CD4-positive, alpha-beta T cell treated with Interleukin-10 for 1 hour (primary cell): ENCODE measurements at regions not wholly inside any gene's neighbourhood (a gene's known extent, or its start where the extent isn't known, plus 50 kb on each side); places are given as distances from the start of the nearest gene placed in this dataset.

ENCODE experiments used
- DNase-seq: peaks from one replicate; pipeline ENCODE4 v3.0.0-alpha.2; 2020

- DNase-seq = no peak
Measured at GRCh38 chr10:31580646-31581045, 261.6 kb downstream of the ZEB1 start.
